Left ventricle myocardium inferior (tissue), 1 donor: ENCODE measurements at regions not wholly inside any gene's neighbourhood (a gene's known extent, or its start where the extent isn't known, plus 50 kb on each side); places are given as distances from the start of the nearest gene placed in this dataset.
"Not testable (repeated sequence)": the region's sequence is repeated elsewhere in the genome, so short reads cannot be mapped to it uniquely, and the experiment has no call there.

Experiments used
- DNase-seq: peaks from one replicate; pipeline ENCODE4 v3.0.0-alpha.2; 2020
- H3K27ac ChIP-seq: fragments of 200-600 bp; replicated peaks from 2 replicates; pipeline ENCODE4 v1.8.0; 2021
- H3K27me3 ChIP-seq: fragments of 200-600 bp; 2 replicates; pipeline ENCODE4 v1.8.0; 2021; ENCODE audit warnings: low read depth
- H3K36me3 ChIP-seq: fragments of 200-600 bp; 2 replicates; pipeline ENCODE4 v1.8.0; 2021
- H3K4me1 ChIP-seq: fragments of 200-600 bp; 2 replicates; pipeline ENCODE4 v1.8.0; 2021
- H3K4me3 ChIP-seq: fragments of 200-600 bp; 2 replicates; pipeline ENCODE4 v1.8.0; 2021; ENCODE audit warnings: mild to moderate bottlenecking, moderate library complexity
- H3K9me3 ChIP-seq: fragments of 200-600 bp; replicated peaks from 2 replicates; pipeline ENCODE4 v1.8.0; 2021
- CTCF ChIP-seq: fragments of 200-600 bp; IDR thresholded peaks from 2 replicates; pipeline ENCODE4 v1.8.0; 2021; ENCODE audit warnings: antibody characterized with exemption, mild to moderate bottlenecking, borderline replicate concordance
- intact Hi-C: fragments of 100-400 bp; cut with micrococcal nuclease; formaldehyde crosslinking; loops from one replicate; pipeline ENCODE4 v1.11.0; 2022
- donor health status: DM: no; HTN: yes; CAD: no; lungs with severe emphysema.

GRCh38 chr7:79653136-79653631 lies 199.7 kb upstream of the MAGI2 start:
- DNase-seq, result no peak
- H3K4me3 ChIP-seq, result no peak overlapping the region
- no peaks in the 10 kb centered on the region for H3K4me1 ChIP-seq
- no peak for TF ChIP-seq CTCF
- no peaks in the 10 kb centered on the region for H3K27me3 ChIP-seq
- no peaks in the 10 kb centered on the region for H3K36me3 ChIP-seq
- intact Hi-C loops, result no loop called here
- no peak overlapping the region for H3K27ac ChIP-seq
- H3K9me3 ChIP-seq, result no peaks in the 10 kb centered on the region

DNA sequence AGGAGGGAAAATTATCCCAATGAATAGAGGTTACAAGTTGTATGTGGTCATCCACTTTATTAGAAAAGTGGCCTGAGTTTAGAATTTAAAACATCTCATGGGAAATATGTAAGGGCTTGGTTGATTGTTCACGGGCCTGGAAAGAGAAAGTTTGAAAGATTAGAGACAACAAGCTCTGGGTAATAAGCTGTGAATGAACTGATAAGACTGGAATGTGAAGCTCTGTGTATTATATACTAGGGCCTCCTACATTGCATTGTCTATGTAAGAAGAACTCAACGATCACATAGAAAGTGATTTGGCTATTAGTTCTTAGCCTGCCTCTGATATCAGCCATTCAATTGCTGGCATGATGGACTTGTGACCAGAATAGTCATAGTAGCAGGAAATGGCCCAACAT lies 199.2 kb upstream of the MAGI2 start:
- H3K27me3 ChIP-seq, result no peaks in the 10 kb centered on the region
- no peak overlapping the region for H3K27ac ChIP-seq
- H3K4me1 ChIP-seq, result no peaks in the 10 kb centered on the region
- no peak overlapping the region for H3K4me3 ChIP-seq
- no peak for DNase-seq
- no peaks in the 10 kb centered on the region for H3K9me3 ChIP-seq
- intact Hi-C loops, result no loop called here
- H3K36me3 ChIP-seq, result no peaks in the 10 kb centered on the region
- no peak for TF ChIP-seq CTCF

- DNase-seq, result no peak
- TF ChIP-seq CTCF, result no peak
- Histone ChIP-seq H3K27me3 (no peaks in the 10 kb centered on the region), H3K36me3 (no peaks in the 10 kb centered on the region), H3K4me3 (no peak overlapping the region), H3K9me3 (no peaks in the 10 kb centered on the region), H3K27ac (no peak overlapping the region), H3K4me1 (no peaks in the 10 kb centered on the region)
- intact Hi-C loops, result no loop called here
Observed at GRCh38 chr7:79647711-79648110, 194.2 kb upstream of the MAGI2 start.

- no peaks in the 10 kb centered on the region for H3K4me1 ChIP-seq
- intact Hi-C loops, result no loop called here
- no peak for TF ChIP-seq CTCF
- H3K27ac ChIP-seq, result no peak overlapping the region
- no peaks in the 10 kb centered on the region for H3K27me3 ChIP-seq
- DNase-seq, result no peak
- no peaks in the 10 kb centered on the region for H3K36me3 ChIP-seq
- H3K9me3 ChIP-seq, result no peaks in the 10 kb centered on the region
- H3K4me3 ChIP-seq, result no peak overlapping the region
Observed at GRCh38 chr7:79646278-79646677, 192.8 kb upstream of the MAGI2 start.

- H3K4me3 ChIP-seq, result no peak overlapping the region
- H3K27me3 ChIP-seq, result no peaks in the 10 kb centered on the region
Observed at GRCh38 chr7:79636849-79637248, 183.4 kb upstream of the MAGI2 start.

DNA sequence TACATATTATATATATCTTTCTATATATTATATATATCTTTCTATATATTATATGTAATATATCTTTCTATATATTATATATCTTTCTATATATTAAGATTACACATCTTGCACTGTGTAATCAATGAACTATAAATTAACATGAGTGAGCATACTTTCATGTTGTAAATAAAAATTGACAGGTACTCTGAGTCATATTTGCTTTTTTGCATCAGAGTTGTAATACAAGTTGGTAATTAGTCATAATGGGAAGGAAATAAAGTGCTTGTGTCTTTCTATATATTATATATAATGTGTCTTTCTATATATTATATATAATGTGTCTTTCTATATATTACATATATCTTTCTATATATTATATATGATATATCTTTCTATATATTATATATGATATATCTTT lies 172.5 kb upstream of the MAGI2 start:
- H3K36me3 ChIP-seq, H3K27me3 ChIP-seq, DNase-seq, intact Hi-C loops, H3K4me1 ChIP-seq, H3K9me3 ChIP-seq, H3K4me3 ChIP-seq, H3K27ac ChIP-seq: not testable (repeated sequence)

More at GRCh38 chr7:79636849-79637248, 183.4 kb upstream of the MAGI2 start:
- TF ChIP-seq CTCF, result no peak
- H3K4me1 ChIP-seq, result peaks cover 9% of the 10 kb centered on the region
- no peaks in the 10 kb centered on the region for H3K36me3 ChIP-seq
- H3K9me3 ChIP-seq, result no peaks in the 10 kb centered on the region
- no peak for DNase-seq
- H3K27ac ChIP-seq, result no peak overlapping the region
- intact Hi-C loops, result no loop called here
